22Rv1 (cell line): ENCODE measurements at regions not wholly inside any gene's neighbourhood (a gene's known extent, or its start where the extent isn't known, plus 50 kb on each side); places are given as distances from the start of the nearest gene placed in this dataset.

ENCODE experiments used
- CTCF ChIP-seq: fragments of 450-650 bp; IDR thresholded peaks from 2 replicates; pipeline ENCODE4 v1.5.1; 2017; ENCODE audit warnings: mild to moderate bottlenecking
- ZFX ChIP-seq: fragments of 450-650 bp; IDR thresholded peaks from 2 replicates; pipeline ENCODE4 v1.6.1; 2017; ENCODE audit warnings: antibody characterized with exemption, borderline replicate concordance

DNA sequence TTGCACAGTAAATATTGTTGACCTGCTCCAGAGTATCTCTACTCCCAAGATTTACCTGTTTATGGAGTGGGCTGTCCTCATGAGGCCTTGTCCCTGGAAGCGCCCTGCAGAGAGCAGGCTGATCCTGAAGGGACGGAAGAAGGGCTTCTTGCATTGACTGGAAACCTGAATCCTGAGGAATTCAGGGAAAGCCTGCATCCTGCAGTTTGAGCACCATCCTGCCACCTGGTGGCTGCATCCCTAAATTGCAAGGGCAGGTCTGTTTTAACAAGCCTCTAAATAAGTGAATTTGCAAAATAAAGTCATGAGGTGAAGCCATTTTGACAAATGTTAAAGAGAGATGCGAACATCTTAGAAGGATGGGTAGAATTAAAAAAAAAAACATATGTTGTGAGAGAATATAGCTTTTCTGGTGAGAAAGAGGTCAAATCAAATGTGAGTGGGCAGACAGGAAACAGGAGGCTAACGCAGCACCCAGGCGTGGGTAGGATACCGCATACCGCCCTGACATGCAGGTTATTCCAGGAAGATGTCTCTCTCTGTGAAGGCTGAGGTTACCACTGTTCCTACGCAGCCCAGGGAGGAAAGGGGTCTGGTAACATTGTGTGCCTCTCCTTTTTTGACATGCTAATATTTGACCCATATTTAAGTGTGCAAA lies 754.9 kb downstream of the RNF144A start:
- TF ChIP-seq CTCF (peak; percentile 84), ZFX (no peak)
